ENCODE measurements at regions not wholly inside any gene's neighbourhood (a gene's known extent, or its start where the extent isn't known, plus 50 kb on each side); places are given as distances from the start of the nearest gene placed in this dataset.

DNA sequence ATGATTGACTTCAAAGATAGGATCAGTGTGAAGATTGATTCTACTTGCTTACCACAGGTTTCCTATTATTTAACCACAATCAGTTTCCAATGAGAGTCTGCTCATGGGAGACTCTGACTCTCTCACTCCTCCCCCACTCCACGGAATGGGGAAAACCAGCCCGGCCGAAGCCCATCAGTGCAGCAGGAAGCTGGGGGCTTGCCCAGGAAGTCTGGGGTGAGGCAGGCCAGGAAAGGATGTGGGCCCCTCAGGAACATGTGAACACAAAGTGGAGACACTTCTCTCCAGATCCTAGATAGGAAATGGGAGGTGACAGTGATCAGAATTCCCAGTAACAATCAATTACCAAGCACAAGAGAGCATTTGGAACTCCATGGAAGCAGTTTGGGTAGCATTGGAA lies 144.2 kb downstream of the TTLL2 start:
- TF ChIP-seq, protein P1, sequence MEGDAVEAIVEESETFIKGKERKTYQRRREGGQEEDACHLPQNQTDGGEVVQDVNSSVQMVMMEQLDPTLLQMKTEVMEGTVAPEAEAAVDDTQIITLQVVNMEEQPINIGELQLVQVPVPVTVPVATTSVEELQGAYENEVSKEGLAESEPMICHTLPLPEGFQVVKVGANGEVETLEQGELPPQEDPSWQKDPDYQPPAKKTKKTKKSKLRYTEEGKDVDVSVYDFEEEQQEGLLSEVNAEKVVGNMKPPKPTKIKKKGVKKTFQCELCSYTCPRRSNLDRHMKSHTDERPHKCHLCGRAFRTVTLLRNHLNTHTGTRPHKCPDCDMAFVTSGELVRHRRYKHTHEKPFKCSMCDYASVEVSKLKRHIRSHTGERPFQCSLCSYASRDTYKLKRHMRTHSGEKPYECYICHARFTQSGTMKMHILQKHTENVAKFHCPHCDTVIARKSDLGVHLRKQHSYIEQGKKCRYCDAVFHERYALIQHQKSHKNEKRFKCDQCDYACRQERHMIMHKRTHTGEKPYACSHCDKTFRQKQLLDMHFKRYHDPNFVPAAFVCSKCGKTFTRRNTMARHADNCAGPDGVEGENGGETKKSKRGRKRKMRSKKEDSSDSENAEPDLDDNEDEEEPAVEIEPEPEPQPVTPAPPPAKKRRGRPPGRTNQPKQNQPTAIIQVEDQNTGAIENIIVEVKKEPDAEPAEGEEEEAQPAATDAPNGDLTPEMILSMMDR (IDR thresholded peaks at IDR 0.05) = no peak
- TF ChIP-seq EP300 (IDR thresholded peaks at IDR 0.05) = no peak
- no peak for TF ChIP-seq POLR2AphosphoS5 (IDR thresholded peaks at IDR 0.05)
